A549 (cell line): ENCODE measurements at regions not wholly inside any gene's neighbourhood (a gene's known extent, or its start where the extent isn't known, plus 50 kb on each side); places are given as distances from the start of the nearest gene placed in this dataset.

ENCODE experiments used
- ATAC-seq, 2 experiments: fragments of 200-7000 bp in 1 of 2; fragments of >200 bp in 1 of 2; cut with Nextera tagmentation in 1 of 2; cut with Tn5 transposase in 1 of 2; 3 replicates each; pipeline versions ENCODE4 v1.8.0 to v1.9.1; 2018 to 2020; ENCODE audit warnings: mild to moderate bottlenecking in 1 of 2, moderate library complexity in 1 of 2
- CTCF ChIA-PET: fragments of 300-600 bp; sonication (Branson Sonifier 250); formaldehyde crosslinking; extraction: SDS; loops from one replicate; lab custom pipeline; 2021; ENCODE audit warnings: antibody characterized with exemption, inconsistent platforms; lab: Yijun Ruan, JAX
- POLR2A ChIA-PET: fragments of 350-600 bp; formaldehyde crosslinking; extraction: SDS; loops from one replicate; lab custom pipeline; 2021; ENCODE audit warnings: antibody characterized with exemption, inconsistent platforms; lab: Yijun Ruan, JAX
- DNase-seq, 2 experiments: peaks; one replicate each; pipeline versions ENCODE4 v3.0.0 to v3.0.0-alpha.2; 2011 to 2016; ENCODE audit warnings: low read depth in 1 of 2, low spot score in 1 of 2
- FAIRE-seq: peaks from 2 replicates; lab custom pipeline; 2011; peaks lifted over from hg19 to GRCh38; lab: Jason Lieb, UNC
- H3K27ac ChIP-seq, 2 experiments: fragments of >200 bp; sonication (Bioruptor Twin); formaldehyde crosslinking; 3 replicates each; pipeline ENCODE4 v1.5.1; 2016 to 2017
- H3K4me1 ChIP-seq: fragments of >200 bp; sonication (Bioruptor Twin); formaldehyde crosslinking; 3 replicates; pipeline ENCODE4 v1.6.1; 2016
- H3K4me2 ChIP-seq: fragments of >200 bp; sonication (Bioruptor Twin); formaldehyde crosslinking; 3 replicates; pipeline ENCODE4 v1.6.1; 2016
- H3K4me3 ChIP-seq: fragments of >200 bp; sonication (Bioruptor Twin); formaldehyde crosslinking; 3 replicates; pipeline ENCODE4 v1.5.1; 2016
- H3K9me3 ChIP-seq: fragments of >200 bp; sonication (Bioruptor Twin); formaldehyde crosslinking; 3 replicates; pipeline ENCODE4 v1.6.1; 2016
- CBX2 ChIP-seq: fragments of 200-600 bp; sonication (generic); IDR thresholded peaks from 2 replicates; pipeline ENCODE4 v1.6.1; 2016; ENCODE audit warnings: low read depth, mild to moderate bottlenecking, borderline replicate concordance
- CHD4 ChIP-seq: fragments of 200-600 bp; sonication (generic); IDR thresholded peaks from 2 replicates; pipeline ENCODE4 v1.6.1; 2016; ENCODE audit warnings: antibody characterized with exemption, mild to moderate bottlenecking, borderline replicate concordance
- EHMT2 ChIP-seq: fragments of 200-600 bp; sonication (generic); IDR thresholded peaks from 2 replicates; pipeline ENCODE4 v1.6.1; 2016; ENCODE audit warnings: antibody characterized with exemption, low read depth, mild to moderate bottlenecking, moderate library complexity
- ESRRA ChIP-seq: fragments of 150-350 bp; IDR thresholded peaks from 2 replicates; pipeline ENCODE4 v1.6.1; 2014; ENCODE audit warnings: mild to moderate bottlenecking, low read length, borderline replicate concordance
- FOSB ChIP-seq: fragments of 250-450 bp; sonication (Bioruptor Pico); IDR thresholded peaks from 2 replicates; pipeline ENCODE4 v1.5.0; 2020; ENCODE audit warnings: mild to moderate bottlenecking, moderate library complexity
- HDAC2 ChIP-seq: fragments of 200-600 bp; sonication (generic); IDR thresholded peaks from 2 replicates; pipeline ENCODE4 v1.6.1; 2016
- HEYL ChIP-seq: fragments of 250-450 bp; sonication (Bioruptor Pico); IDR thresholded peaks from 2 replicates; pipeline ENCODE4 v1.8.0; 2021; ENCODE audit warnings: mild to moderate bottlenecking, moderate library complexity
- HOXB13 ChIP-seq: fragments of 250-450 bp; sonication (Bioruptor Pico); IDR thresholded peaks from 2 replicates; pipeline ENCODE4 v1.5.0; 2020; ENCODE audit warnings: low read depth, mild to moderate bottlenecking, moderate library complexity
- HOXB5 ChIP-seq: fragments of 250-450 bp; sonication (Bioruptor Pico); IDR thresholded peaks from 2 replicates; pipeline ENCODE4 v1.5.0; 2020; ENCODE audit warnings: mild to moderate bottlenecking, moderate library complexity
- KDM1A ChIP-seq: fragments of 200-600 bp; sonication (generic); IDR thresholded peaks from 2 replicates; pipeline ENCODE4 v1.6.1; 2016; ENCODE audit warnings: low read depth, mild to moderate bottlenecking
- KDM5A ChIP-seq: fragments of 200-600 bp; sonication (generic); IDR thresholded peaks from 2 replicates; pipeline ENCODE4 v1.6.1; 2016; ENCODE audit warnings: antibody characterized with exemption, mild to moderate bottlenecking
- MAZ ChIP-seq: fragments of 150-350 bp; IDR thresholded peaks from 2 replicates; pipeline ENCODE4 v1.6.1; 2014; ENCODE audit warnings: antibody characterized with exemption, low read depth, low read length, borderline replicate concordance
- MYC ChIP-seq: IDR thresholded peaks from 2 replicates; pipeline ENCODE4 v1.6.1; 2012; ENCODE audit warnings: mild to moderate bottlenecking, inconsistent platforms, low read length, improper control_type of control experiment, borderline replicate concordance
- NR3C1 ChIP-seq: fragments of >200 bp; sonication (Bioruptor Twin); formaldehyde crosslinking; IDR thresholded peaks from 3 replicates; pipeline ENCODE4 v1.6.1; 2017
- PHF8 ChIP-seq: fragments of 200-600 bp; sonication (generic); IDR thresholded peaks from 2 replicates; pipeline ENCODE4 v1.6.1; 2016; ENCODE audit warnings: low read depth, mild to moderate bottlenecking, antibody characterized with exemption, moderate library complexity, borderline replicate concordance
- RAD21 ChIP-seq, 2 experiments: fragments of >200 bp in 1 of 2; sonication (Bioruptor Twin) in 1 of 2; formaldehyde crosslinking in 1 of 2; IDR thresholded peaks in 1 of 2; conservative IDR thresholded peaks in 1 of 2; 2 replicates in 1 of 2; 3 replicates in 1 of 2; pipeline ENCODE4 v1.6.1; 2012 to 2018; ENCODE audit warnings: inconsistent platforms in 1 of 2
- RCOR1 ChIP-seq: fragments of 150-350 bp; IDR thresholded peaks from 2 replicates; pipeline ENCODE4 v1.6.1; 2014; ENCODE audit warnings: antibody characterized with exemption, low read length, low read depth
- TP53 ChIP-seq: fragments of 250-450 bp; sonication (Bioruptor Pico); IDR thresholded peaks from 2 replicates; pipeline ENCODE4 v1.5.0; 2021; ENCODE audit warnings: mild to moderate bottlenecking, moderate library complexity
- ZSCAN20 ChIP-seq: fragments of 250-450 bp; sonication (Bioruptor Pico); IDR thresholded peaks from 2 replicates; pipeline ENCODE4 v1.8.0; 2022; ENCODE audit warnings: mild to moderate bottlenecking, moderate library complexity
- WGBS: methylation state at CpG from one replicate; pipeline ENCODE4 v1.1.6; 2017; ENCODE audit errors: missing lambda C conversion rate; 5-methylcytosine and 5-hydroxymethylcytosine counted together
- TF ChIP-seq, protein P1 (sequence below): fragments of 250-450 bp; sonication (Bioruptor Pico); IDR thresholded peaks from 2 replicates; pipeline ENCODE4 v1.5.0; 2021; ENCODE audit warnings: mild to moderate bottlenecking, moderate library complexity, borderline replicate concordance
- TF ChIP-seq, protein P2 (sequence below): fragments of 150-350 bp; IDR thresholded peaks from 2 replicates; pipeline ENCODE4 v1.6.1; 2014; ENCODE audit warnings: low read depth, mild to moderate bottlenecking, low read length
- TF ChIP-seq, protein P3 (sequence below): fragments of 450-650 bp; IDR thresholded peaks from 2 replicates; pipeline ENCODE4 v1.6.1; 2014; ENCODE audit warnings: antibody characterized with exemption
- TF ChIP-seq, protein P4 (sequence below): fragments of >200 bp; sonication (Bioruptor Twin); formaldehyde crosslinking; IDR thresholded peaks from 2 replicates; pipeline ENCODE4 v1.6.1; 2016

DNA sequence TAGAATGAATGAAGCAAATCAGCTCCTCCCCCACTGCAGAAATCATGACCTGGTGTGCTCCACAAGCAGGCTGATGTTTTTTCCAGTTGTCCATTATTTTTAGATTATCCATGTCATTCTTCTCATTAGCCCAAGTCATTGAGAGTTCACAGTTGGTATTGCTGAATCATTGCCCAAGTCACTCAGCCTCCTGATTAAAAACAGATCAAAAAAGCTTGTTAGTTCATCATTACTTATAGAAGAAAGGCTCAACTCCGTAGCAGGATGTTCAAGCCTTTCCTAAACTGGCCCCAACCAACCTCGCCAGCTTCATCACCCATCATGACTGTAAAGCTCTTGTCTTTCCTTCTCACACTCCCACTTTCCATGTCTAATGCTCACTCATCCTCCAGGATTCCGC is 161.3 kb upstream of the CTTNBP2NL start:
- Histone ChIP-seq H3K4me1 (no peaks in the 10 kb centered on the region), H3K27ac (no peak overlapping the region), H3K9me3 (no peaks in the 10 kb centered on the region), H3K4me3 (no peak overlapping the region), H3K4me2 (no peak overlapping the region)
- TF ChIP-seq HOXB13 (CRISPR knock-in tag) (no peak), TP53 (CRISPR knock-in tag) (no peak), ESRRA (no peak), EHMT2 (no peak), NR3C1 (no peak), KDM5A (no peak), MAZ (no peak), RCOR1 (no peak), CBX2 (no peak), HEYL (CRISPR knock-in tag) (no peak), HOXB5 (CRISPR knock-in tag) (no peak), MYC (no peak), CHD4 (no peak), HDAC2 (no peak), RAD21 (conservative IDR thresholded peaks at IDR 0.05 in 1 of 2, IDR thresholded peaks at IDR 0.05 in 1 of 2) (no peak), PHF8 (no peak)
- TF ChIP-seq, protein P1, sequence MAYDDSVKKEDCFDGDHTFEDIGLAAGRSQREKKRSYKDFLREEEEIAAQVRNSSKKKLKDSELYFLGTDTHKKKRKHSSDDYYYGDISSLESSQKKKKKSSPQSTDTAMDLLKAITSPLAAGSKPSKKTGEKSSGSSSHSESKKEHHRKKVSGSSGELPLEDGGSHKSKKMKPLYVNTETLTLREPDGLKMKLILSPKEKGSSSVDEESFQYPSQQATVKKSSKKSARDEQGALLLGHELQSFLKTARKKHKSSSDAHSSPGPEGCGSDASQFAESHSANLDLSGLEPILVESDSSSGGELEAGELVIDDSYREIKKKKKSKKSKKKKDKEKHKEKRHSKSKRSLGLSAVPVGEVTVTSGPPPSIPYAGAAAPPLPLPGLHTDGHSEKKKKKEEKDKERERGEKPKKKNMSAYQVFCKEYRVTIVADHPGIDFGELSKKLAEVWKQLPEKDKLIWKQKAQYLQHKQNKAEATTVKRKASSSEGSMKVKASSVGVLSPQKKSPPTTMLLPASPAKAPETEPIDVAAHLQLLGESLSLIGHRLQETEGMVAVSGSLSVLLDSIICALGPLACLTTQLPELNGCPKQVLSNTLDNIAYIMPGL: no peak
- TF ChIP-seq, protein P2, sequence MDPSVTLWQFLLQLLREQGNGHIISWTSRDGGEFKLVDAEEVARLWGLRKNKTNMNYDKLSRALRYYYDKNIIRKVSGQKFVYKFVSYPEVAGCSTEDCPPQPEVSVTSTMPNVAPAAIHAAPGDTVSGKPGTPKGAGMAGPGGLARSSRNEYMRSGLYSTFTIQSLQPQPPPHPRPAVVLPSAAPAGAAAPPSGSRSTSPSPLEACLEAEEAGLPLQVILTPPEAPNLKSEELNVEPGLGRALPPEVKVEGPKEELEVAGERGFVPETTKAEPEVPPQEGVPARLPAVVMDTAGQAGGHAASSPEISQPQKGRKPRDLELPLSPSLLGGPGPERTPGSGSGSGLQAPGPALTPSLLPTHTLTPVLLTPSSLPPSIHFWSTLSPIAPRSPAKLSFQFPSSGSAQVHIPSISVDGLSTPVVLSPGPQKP: no peak
- TF ChIP-seq, protein P3, sequence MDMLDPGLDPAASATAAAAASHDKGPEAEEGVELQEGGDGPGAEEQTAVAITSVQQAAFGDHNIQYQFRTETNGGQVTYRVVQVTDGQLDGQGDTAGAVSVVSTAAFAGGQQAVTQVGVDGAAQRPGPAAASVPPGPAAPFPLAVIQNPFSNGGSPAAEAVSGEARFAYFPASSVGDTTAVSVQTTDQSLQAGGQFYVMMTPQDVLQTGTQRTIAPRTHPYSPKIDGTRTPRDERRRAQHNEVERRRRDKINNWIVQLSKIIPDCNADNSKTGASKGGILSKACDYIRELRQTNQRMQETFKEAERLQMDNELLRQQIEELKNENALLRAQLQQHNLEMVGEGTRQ: no peak
- no peak for FAIRE-seq
- no peak for DNase-seq
- ChIA-PET POLR2A (no interaction called here), CTCF (interaction anchor here (0.7 kb wide), 1 partner anchor 471 kb away, joined by 4 read pairs; no protein-coding TSS in a partner anchor)
- ATAC-seq: no peak
- WGBS: 36% methylated on average over 3 of the region's 3 CpGs

DNA sequence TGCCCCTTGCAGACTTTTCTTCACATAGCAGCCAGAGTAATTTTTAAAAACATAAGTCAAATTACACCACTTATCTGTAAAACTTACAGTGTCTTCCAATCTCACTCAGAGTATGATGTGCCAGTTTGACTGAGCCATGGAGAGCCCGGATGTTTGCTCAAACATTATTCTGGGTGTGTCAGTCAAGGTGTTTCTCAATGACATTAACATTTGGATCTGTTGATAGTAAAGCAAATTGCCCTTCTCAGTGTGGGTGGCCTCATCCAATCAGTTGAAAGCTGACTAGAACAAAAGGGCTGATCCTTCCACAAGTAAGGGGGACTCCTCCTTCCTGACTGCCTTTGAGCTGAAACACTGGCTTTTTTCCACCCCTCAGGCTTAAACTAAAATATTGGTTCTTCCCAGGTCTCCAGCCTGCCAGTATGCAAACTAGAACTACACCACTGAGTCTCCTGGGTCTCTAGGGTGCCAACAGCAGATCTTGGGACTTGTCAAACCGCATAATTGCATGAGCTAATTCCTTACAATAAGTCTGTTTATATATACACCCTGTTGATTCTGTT is 157.9 kb upstream of the CTTNBP2NL start:
- DNase-seq (no peak), ATAC-seq (no peak), FAIRE-seq (no peak)
- H3K4me2 ChIP-seq: no peak overlapping the region
- CTCF ChIA-PET: no interaction called here
- H3K27ac ChIP-seq: no peak overlapping the region
- WGBS: 0% methylated on average over 2 of the region's 2 CpGs
- no peaks in the 10 kb centered on the region for H3K9me3 ChIP-seq
- H3K4me3 ChIP-seq: no peak overlapping the region
- POLR2A ChIA-PET: no interaction called here
- H3K4me1 ChIP-seq: no peaks in the 10 kb centered on the region
- TF ChIP-seq, protein P1: no peak
- no peak for TF ChIP-seq RAD21 (conservative IDR thresholded peaks at IDR 0.05 in 1 of 2, IDR thresholded peaks at IDR 0.05 in 1 of 2)
- TF ChIP-seq ZSCAN20: no peak
- no peak for TF ChIP-seq KDM1A
- no peak for TF ChIP-seq PHF8
- no peak for TF ChIP-seq FOSB (CRISPR knock-in tag)
- TF ChIP-seq, protein P4, sequence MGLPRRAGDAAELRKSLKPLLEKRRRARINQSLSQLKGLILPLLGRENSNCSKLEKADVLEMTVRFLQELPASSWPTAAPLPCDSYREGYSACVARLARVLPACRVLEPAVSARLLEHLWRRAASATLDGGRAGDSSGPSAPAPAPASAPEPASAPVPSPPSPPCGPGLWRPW: no peak
